SU-DHL-6 (cell line): ENCODE measurements at regions not wholly inside any gene's neighbourhood (a gene's known extent, or its start where the extent isn't known, plus 50 kb on each side); places are given as distances from the start of the nearest gene placed in this dataset.

Experiments
- H2AFZ ChIP-seq: fragments of 200-600 bp; sonication (generic); 2 replicates; pipeline ENCODE4 v1.6.1; 2014; ENCODE audit warnings: low read depth, mild to moderate bottlenecking, moderate library complexity, mixed read lengths, antibody characterized with exemption, low read length; ENCODE audit not compliant: severe bottlenecking
- H3F3A ChIP-seq: fragments of 200-600 bp; shearing (Covaris generic); 2 replicates; pipeline ENCODE4 v1.6.0; 2016; ENCODE audit warnings: antibody characterized with exemption, mild to moderate bottlenecking; ENCODE audit not compliant: insufficient read depth
- H3K27ac ChIP-seq: fragments of 200-600 bp; sonication (generic); 2 replicates; pipeline ENCODE4 v1.5.1; 2016; ENCODE audit warnings: low read depth, mild to moderate bottlenecking, low read length, moderate library complexity, mixed read lengths
- H3K27me3 ChIP-seq: fragments of 200-600 bp; sonication (generic), shearing (Covaris generic); 2 replicates; pipeline ENCODE4 v1.6.0; 2014; ENCODE audit warnings: mild to moderate bottlenecking, low read length
- H3K36me3 ChIP-seq: fragments of 200-600 bp; sonication (generic); 2 replicates; pipeline ENCODE4 v1.6.1; 2014; ENCODE audit warnings: mild to moderate bottlenecking, low read length, mixed read lengths
- H3K4me2 ChIP-seq: fragments of 300-600, 200-600 bp; shearing (Covaris generic), sonication (generic); 2 replicates; pipeline ENCODE4 v1.6.0; 2014; ENCODE audit warnings: low read length, low read depth, mild to moderate bottlenecking; ENCODE audit not compliant: poor library complexity, severe bottlenecking
- H3K4me3 ChIP-seq: fragments of 200-600 bp; sonication (generic); 2 replicates; pipeline ENCODE4 v1.5.1; 2014; ENCODE audit warnings: antibody characterized with exemption, low read length, mild to moderate bottlenecking, mixed read lengths; ENCODE audit not compliant: insufficient read depth, poor library complexity, severe bottlenecking
- H3K79me2 ChIP-seq: fragments of 200-600 bp; sonication (generic); 2 replicates; pipeline ENCODE4 v1.6.1; 2014; ENCODE audit warnings: mild to moderate bottlenecking, low read length, moderate library complexity; ENCODE audit not compliant: insufficient read depth
- H3K9ac ChIP-seq: fragments of 200-600 bp; sonication (generic); 2 replicates; pipeline ENCODE4 v1.7.0; 2014; ENCODE audit warnings: mild to moderate bottlenecking, low read length
- H3K9me2 ChIP-seq: fragments of 200-600 bp; sonication (generic); replicated peaks from 2 replicates; pipeline ENCODE4 v1.6.1; 2014; ENCODE audit warnings: low read length; ENCODE audit not compliant: insufficient read depth
- H3K9me3 ChIP-seq: fragments of 200-600 bp; sonication (generic); 2 replicates; pipeline ENCODE4 v1.6.1; 2014; ENCODE audit warnings: low read length, mixed read lengths; ENCODE audit not compliant: insufficient read depth
- H4K20me1 ChIP-seq: fragments of 200-600 bp; sonication (generic); 2 replicates; pipeline ENCODE4 v1.6.1; 2014; ENCODE audit warnings: low read depth, mild to moderate bottlenecking, antibody characterized with exemption, low read length, moderate library complexity, mixed read lengths
- CTCF ChIP-seq: fragments of 200-600 bp; sonication (generic); IDR thresholded peaks from one replicate; pipeline ENCODE4 v1.5.1; 2017; ENCODE audit warnings: antibody characterized with exemption, mild to moderate bottlenecking, low read length, moderate library complexity; ENCODE audit not compliant: insufficient read depth, poor library complexity, severe bottlenecking
- EZH2phosphoT487 ChIP-seq: fragments of 200-600 bp; sonication (generic), shearing (Covaris generic); conservative IDR thresholded peaks from 2 replicates; pipeline ENCODE4 v1.6.1; 2018; ENCODE audit warnings: mild to moderate bottlenecking, antibody characterized with exemption, low read length, moderate library complexity, mixed read lengths

GRCh38 chr1:234866007-234866866, 256.3 kb upstream of the IRF2BP2 start:
- no peaks in the 10 kb centered on the region for H4K20me1 ChIP-seq
- no peak overlapping the region for H2AFZ ChIP-seq
- TF ChIP-seq CTCF (no peak), EZH2phosphoT487 (no peak)
- H3K36me3 ChIP-seq = no peaks in the 10 kb centered on the region
- H3F3A ChIP-seq = no peaks in the 10 kb centered on the region
- no peaks in the 10 kb centered on the region for H3K79me2 ChIP-seq
- no peak overlapping the region for H3K4me3 ChIP-seq
- no peaks in the 10 kb centered on the region for H3K27me3 ChIP-seq
- H3K27ac ChIP-seq = no peak overlapping the region
- no peaks in the 10 kb centered on the region for H3K9me3 ChIP-seq
- no peaks in the 10 kb centered on the region for H3K9me2 ChIP-seq
- H3K4me2 ChIP-seq = no peak overlapping the region
- H3K9ac ChIP-seq = no peak overlapping the region

DNA sequence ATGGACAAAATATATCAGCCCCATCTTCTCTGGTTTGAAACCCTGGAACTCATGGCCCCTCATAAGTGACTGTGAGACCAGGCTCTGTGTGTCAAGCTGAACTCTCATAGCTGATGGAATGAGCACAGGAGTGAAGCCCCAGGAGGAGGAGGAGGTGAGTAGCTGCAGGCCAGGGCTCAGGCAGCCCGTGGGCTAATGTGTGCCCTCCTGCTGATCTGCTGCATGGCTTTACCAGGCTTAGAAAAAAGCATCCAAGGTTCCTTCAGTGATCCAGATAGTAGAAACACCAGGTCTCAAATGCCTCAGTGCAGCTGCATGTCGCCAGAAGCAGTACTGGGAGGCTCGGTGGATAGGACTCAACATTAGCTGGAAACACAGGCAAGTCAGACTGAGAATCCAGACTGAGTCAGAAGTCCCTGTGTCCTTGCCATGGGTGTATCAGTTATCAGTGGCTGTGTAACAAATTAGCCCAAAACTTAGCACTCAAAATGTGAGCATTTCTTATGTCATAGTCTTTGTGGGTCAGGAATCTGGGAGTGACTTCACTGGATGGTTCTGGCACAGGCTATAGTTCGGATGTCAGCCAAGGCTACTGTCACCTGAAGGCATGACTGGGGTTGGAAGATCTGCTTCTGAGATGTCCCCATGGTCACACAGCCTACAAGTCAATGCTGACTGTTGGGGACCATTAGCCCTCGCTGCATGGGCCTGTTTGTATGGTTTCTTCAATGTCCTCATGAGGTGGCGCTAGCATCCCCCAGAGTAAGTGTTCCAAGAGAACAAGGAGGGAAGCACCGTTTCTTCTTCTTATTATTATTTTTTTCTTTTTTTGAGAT, 255.4 kb upstream of the IRF2BP2 start:
- Histone ChIP-seq H4K20me1 (no peaks in the 10 kb centered on the region), H3K36me3 (no peaks in the 10 kb centered on the region), H3K79me2 (no peaks in the 10 kb centered on the region), H3K27me3 (no peaks in the 10 kb centered on the region), H3K4me3 (no peak overlapping the region), H3K27ac (no peak overlapping the region), H3K9ac (no peak overlapping the region), H3K9me2 (no peaks in the 10 kb centered on the region), H2AFZ (no peak overlapping the region), H3F3A (no peaks in the 10 kb centered on the region), H3K9me3 (no peaks in the 10 kb centered on the region), H3K4me2 (no peak overlapping the region)
- TF ChIP-seq EZH2phosphoT487 (no peak), CTCF (no peak)

GRCh38 chr1:234864116-234864515, 254.1 kb upstream of the IRF2BP2 start:
- no peaks in the 10 kb centered on the region for H3K9me3 ChIP-seq
- no peak overlapping the region for H3K4me3 ChIP-seq
- H3F3A ChIP-seq = no peaks in the 10 kb centered on the region
- TF ChIP-seq CTCF (no peak), EZH2phosphoT487 (no peak)
- H3K36me3 ChIP-seq = no peaks in the 10 kb centered on the region
- H3K9me2 ChIP-seq = no peaks in the 10 kb centered on the region
- no peak overlapping the region for H3K9ac ChIP-seq
- H4K20me1 ChIP-seq = no peaks in the 10 kb centered on the region
- H3K79me2 ChIP-seq = no peaks in the 10 kb centered on the region
- no peak overlapping the region for H3K4me2 ChIP-seq
- no peaks in the 10 kb centered on the region for H3K27me3 ChIP-seq
- H2AFZ ChIP-seq = no peak overlapping the region
- H3K27ac ChIP-seq = no peak overlapping the region
